Neural cell (in vitro differentiated cells): ENCODE measurements at regions not wholly inside any gene's neighbourhood (a gene's known extent, or its start where the extent isn't known, plus 50 kb on each side); places are given as distances from the start of the nearest gene placed in this dataset.

ENCODE experiments used
- H2AFZ ChIP-seq: fragments of 200-600, 300-800 bp; sonication (generic), shearing (Covaris generic); 2 replicates; pipeline ENCODE4 v1.6.0; 2014; ENCODE audit warnings: low read depth, mild to moderate bottlenecking, antibody characterized with exemption, low read length, moderate library complexity
- H3F3A ChIP-seq: fragments of 200-600 bp; shearing (Covaris generic); 2 replicates; pipeline ENCODE4 v1.6.1; 2016; ENCODE audit warnings: mild to moderate bottlenecking, moderate library complexity, mixed read lengths, antibody characterized with exemption, low read length; ENCODE audit not compliant: insufficient read depth, poor library complexity, severe bottlenecking
- H3K27ac ChIP-seq: fragments of 200-600, 300-800 bp; sonication (generic), shearing (Covaris generic); 2 replicates; pipeline ENCODE4 v1.5.1; 2014; ENCODE audit warnings: mild to moderate bottlenecking, low read length, moderate library complexity
- H3K27me3 ChIP-seq: fragments of 300-800, 200-600 bp; sonication (generic), shearing (Covaris generic); 2 replicates; pipeline ENCODE4 v1.6.0; 2014; ENCODE audit warnings: mild to moderate bottlenecking, low read depth, low read length, moderate library complexity; ENCODE audit not compliant: insufficient read depth
- H3K36me3 ChIP-seq: fragments of 300-800, 200-600 bp; sonication (generic), shearing (Covaris generic); 2 replicates; pipeline ENCODE4 v1.5.1; 2014; ENCODE audit warnings: mild to moderate bottlenecking, antibody characterized with exemption, low read length, moderate library complexity; ENCODE audit not compliant: insufficient read depth
- H3K4me2 ChIP-seq: fragments of 300-800, 200-600 bp; sonication (generic), shearing (Covaris generic); 2 replicates; pipeline ENCODE4 v1.6.0; 2014; ENCODE audit warnings: mild to moderate bottlenecking, low read length
- H3K4me3 ChIP-seq: fragments of 300-800, 200-600 bp; sonication (generic), shearing (Covaris generic); 2 replicates; pipeline ENCODE4 v1.5.1; 2014; ENCODE audit warnings: mild to moderate bottlenecking, low read length, moderate library complexity
- H3K79me2 ChIP-seq: fragments of 200-600 bp; shearing (Covaris generic); replicated peaks from 2 replicates; pipeline ENCODE4 v1.6.0; 2014; ENCODE audit warnings: mild to moderate bottlenecking, low read length, moderate library complexity; ENCODE audit not compliant: insufficient read depth
- H3K9ac ChIP-seq: fragments of 300-800, 200-600 bp; sonication (generic), shearing (Covaris generic); 2 replicates; pipeline ENCODE4 v1.6.1; 2016; ENCODE audit warnings: mild to moderate bottlenecking, low read length, mixed read lengths
- H3K9me2 ChIP-seq: fragments of 200-600 bp; shearing (Covaris generic); 2 replicates; pipeline ENCODE4 v1.6.1; 2016; ENCODE audit warnings: mild to moderate bottlenecking, low read length, mixed read lengths; ENCODE audit not compliant: insufficient read depth
- H3K9me3 ChIP-seq: fragments of 200-600, 300-800 bp; sonication (generic), shearing (Covaris generic); 2 replicates; pipeline ENCODE4 v1.6.1; 2016; ENCODE audit warnings: mild to moderate bottlenecking, mixed run types, low read length, moderate library complexity, mixed read lengths
- H4K20me1 ChIP-seq: fragments of 200-600 bp; shearing (Covaris generic); 2 replicates; pipeline ENCODE4 v1.6.1; 2016; ENCODE audit warnings: mild to moderate bottlenecking, mixed run types; ENCODE audit not compliant: insufficient read depth
- CTCF ChIP-seq: fragments of 450-650 bp; IDR thresholded peaks from 2 replicates; pipeline ENCODE4 v1.5.1; 2014; ENCODE audit warnings: antibody characterized with exemption, mild to moderate bottlenecking, moderate library complexity; ENCODE audit not compliant: poor library complexity, severe bottlenecking
- EP300 ChIP-seq: fragments of 450-650 bp; conservative IDR thresholded peaks from 2 replicates; pipeline ENCODE4 v1.6.1; 2014; ENCODE audit warnings: antibody characterized with exemption, mild to moderate bottlenecking, moderate library complexity; ENCODE audit not compliant: poor library complexity, severe bottlenecking
- EZH2 ChIP-seq: fragments of 200-600, 300-800 bp; shearing (Covaris generic), sonication (generic); IDR thresholded peaks from 2 replicates; pipeline ENCODE4 v1.6.1; 2014; ENCODE audit warnings: antibody characterized with exemption, low read length, borderline replicate concordance, mild to moderate bottlenecking; ENCODE audit not compliant: insufficient read depth, poor library complexity, severe bottlenecking
- MXI1 ChIP-seq: fragments of 450-650 bp; conservative IDR thresholded peaks from 2 replicates; pipeline ENCODE4 v1.6.1; 2014; ENCODE audit warnings: antibody characterized with exemption, mild to moderate bottlenecking; ENCODE audit not compliant: poor library complexity, severe bottlenecking
- POLR2AphosphoS5 ChIP-seq: IDR thresholded peaks from 2 replicates; pipeline ENCODE4 v1.6.1; 2012
- RAD21 ChIP-seq: fragments of 450-650 bp; conservative IDR thresholded peaks from 2 replicates; pipeline ENCODE4 v1.6.1; 2014; ENCODE audit warnings: antibody characterized with exemption, mild to moderate bottlenecking, moderate library complexity
- REST ChIP-seq: IDR thresholded peaks from 2 replicates; pipeline ENCODE4 v1.6.1; 2012; ENCODE audit warnings: borderline replicate concordance
- SMC3 ChIP-seq: fragments of 450-650 bp; conservative IDR thresholded peaks from 2 replicates; pipeline ENCODE4 v1.6.1; 2014; ENCODE audit warnings: antibody characterized with exemption, mild to moderate bottlenecking, moderate library complexity; ENCODE audit not compliant: poor library complexity
- TAF1 ChIP-seq: IDR thresholded peaks from 2 replicates; pipeline ENCODE4 v1.6.1; 2012; ENCODE audit warnings: low read depth

GRCh38 chr10:8919280-8919679, 864.8 kb downstream of the GATA3 start:
- H3K79me2 ChIP-seq, result no peaks in the 10 kb centered on the region
- H3K9me3 ChIP-seq, result no peaks in the 10 kb centered on the region
- H3K4me3 ChIP-seq, result no peak overlapping the region
- H3K9me2 ChIP-seq, result no peaks in the 10 kb centered on the region
- no peak overlapping the region for H3K9ac ChIP-seq
- H3K27ac ChIP-seq, result no peak overlapping the region
- H2AFZ ChIP-seq, result no peak overlapping the region
- H4K20me1 ChIP-seq, result no peaks in the 10 kb centered on the region
- no peak for TF ChIP-seq EP300
- H3K27me3 ChIP-seq, result no peaks in the 10 kb centered on the region
- H3F3A ChIP-seq, result no peaks in the 10 kb centered on the region
- H3K4me2 ChIP-seq, result no peak overlapping the region
- H3K36me3 ChIP-seq, result no peaks in the 10 kb centered on the region

GRCh38 chr10:8921568-8921967, 867.1 kb downstream of the GATA3 start:
- Histone ChIP-seq H3K4me3 (no peak overlapping the region), H3K27me3 (no peaks in the 10 kb centered on the region), H3F3A (no peaks in the 10 kb centered on the region), H3K9me3 (no peaks in the 10 kb centered on the region), H2AFZ (no peak overlapping the region), H3K9ac (no peak overlapping the region), H3K9me2 (no peaks in the 10 kb centered on the region), H4K20me1 (no peaks in the 10 kb centered on the region), H3K79me2 (no peaks in the 10 kb centered on the region), H3K27ac (no peak overlapping the region), H3K36me3 (no peaks in the 10 kb centered on the region), H3K4me2 (no peak overlapping the region)
- TF ChIP-seq MXI1 (no peak), RAD21 (no peak), EP300 (no peak), TAF1 (no peak), REST (no peak), POLR2AphosphoS5 (no peak), SMC3 (no peak), EZH2 (no peak), CTCF (no peak)

GRCh38 chr10:8923096-8923495, 868.6 kb downstream of the GATA3 start:
- Histone ChIP-seq H2AFZ (no peak overlapping the region), H3K9ac (no peak overlapping the region), H3F3A (no peaks in the 10 kb centered on the region), H3K27ac (peak overlapping the region; percentile 47), H3K4me2 (no peak overlapping the region), H4K20me1 (no peaks in the 10 kb centered on the region), H3K4me3 (no peak overlapping the region), H3K79me2 (no peaks in the 10 kb centered on the region), H3K9me2 (no peaks in the 10 kb centered on the region), H3K9me3 (no peaks in the 10 kb centered on the region), H3K36me3 (no peaks in the 10 kb centered on the region), H3K27me3 (no peaks in the 10 kb centered on the region)
- peak; percentile 82 for TF ChIP-seq EP300
- TF ChIP-seq POLR2AphosphoS5, result peak; percentile 60
- no peak for TF ChIP-seq MXI1
- TF ChIP-seq TAF1, result no peak
